MM.1S (cell line): ENCODE measurements at regions not wholly inside any gene's neighbourhood (a gene's known extent, or its start where the extent isn't known, plus 50 kb on each side); places are given as distances from the start of the nearest gene placed in this dataset.

Experiments used
- DNase-seq: peaks from one replicate; pipeline ENCODE4 v3.0.0-alpha.2; 2015
- H2AFZ ChIP-seq: fragments of 300-600 bp; sonication (generic); 2 replicates; pipeline ENCODE4 v1.6.0; 2016; ENCODE audit warnings: antibody characterized with exemption, low read length
- H3F3A ChIP-seq: fragments of 300-600 bp; sonication (generic); 2 replicates; pipeline ENCODE4 v1.6.1; 2016; ENCODE audit warnings: mild to moderate bottlenecking, antibody characterized with exemption, low read length, moderate library complexity, mixed read lengths; ENCODE audit not compliant: insufficient read depth
- H3K27ac ChIP-seq: fragments of 300-600 bp; sonication (generic); 2 replicates; pipeline ENCODE4 v1.5.1; 2016; ENCODE audit warnings: mild to moderate bottlenecking, low read length
- H3K27me3 ChIP-seq: fragments of 300-600 bp; sonication (generic); replicated peaks from 2 replicates; pipeline ENCODE4 v1.6.0; 2016; ENCODE audit warnings: low read length; ENCODE audit not compliant: insufficient read depth
- H3K36me3 ChIP-seq: fragments of 300-600 bp; sonication (generic); replicated peaks from 2 replicates; pipeline ENCODE4 v1.6.1; 2016; ENCODE audit warnings: mild to moderate bottlenecking, low read length, mixed read lengths; ENCODE audit not compliant: insufficient read depth
- H3K4me1 ChIP-seq: fragments of 300-600 bp; sonication (generic); 2 replicates; pipeline ENCODE4 v1.6.1; 2016; ENCODE audit warnings: low read length, mixed read lengths
- H3K4me2 ChIP-seq: fragments of 300-600 bp; sonication (generic); 2 replicates; pipeline ENCODE4 v1.6.0; 2016; ENCODE audit warnings: low read depth, low read length
- H3K4me3 ChIP-seq: fragments of 300-600 bp; sonication (generic); 2 replicates; pipeline ENCODE4 v1.5.1; 2016; ENCODE audit warnings: low read length, mixed read lengths
- H3K79me2 ChIP-seq: fragments of 300-600 bp; sonication (generic); 2 replicates; pipeline ENCODE4 v1.6.1; 2016; ENCODE audit warnings: mixed run types, low read length, mixed read lengths
- H3K9ac ChIP-seq: fragments of 300-600 bp; sonication (generic); 2 replicates; pipeline ENCODE4 v1.6.1; 2016; ENCODE audit warnings: low read length, mixed read lengths
- H3K9me2 ChIP-seq: fragments of 300-600 bp; sonication (generic); replicated peaks from 2 replicates; pipeline ENCODE4 v1.6.1; 2016; ENCODE audit warnings: mild to moderate bottlenecking, low read length, mixed read lengths; ENCODE audit not compliant: insufficient read depth
- H3K9me3 ChIP-seq: fragments of 300-600 bp; sonication (generic); replicated peaks from 2 replicates; pipeline ENCODE4 v1.6.1; 2016; ENCODE audit warnings: mild to moderate bottlenecking, low read length, mixed read lengths; ENCODE audit not compliant: insufficient read depth
- H4K20me1 ChIP-seq: fragments of 300-600 bp; sonication (generic); 2 replicates; pipeline ENCODE4 v1.6.1; 2016; ENCODE audit warnings: mild to moderate bottlenecking, low read length, moderate library complexity, mixed read lengths; ENCODE audit not compliant: insufficient read depth
- EZH2 ChIP-seq: fragments of 300-600 bp; sonication (generic); optimal IDR thresholded peaks from 2 replicates; pipeline ENCODE3; 2017; ENCODE audit warnings: low read depth, mild to moderate bottlenecking, antibody characterized with exemption, low read length, mixed read lengths
- EZH2phosphoT487 ChIP-seq: fragments of 300-600 bp; sonication (generic); IDR thresholded peaks from 2 replicates; pipeline ENCODE4 v1.6.1; 2018; ENCODE audit warnings: antibody characterized with exemption, low read length
- TF ChIP-seq, protein P1 (sequence below): fragments of 300-600 bp; sonication (generic); IDR thresholded peaks from 2 replicates; pipeline ENCODE4 v1.5.1; 2016; ENCODE audit warnings: antibody characterized with exemption, low read length, mixed read lengths

- Histone ChIP-seq H2AFZ (no peak overlapping the region), H3K4me1 (no peaks in the 10 kb centered on the region), H4K20me1 (no peaks in the 10 kb centered on the region), H3K27me3 (no peaks in the 10 kb centered on the region), H3K4me3 (no peak overlapping the region), H3F3A (no peaks in the 10 kb centered on the region), H3K9ac (no peak overlapping the region), H3K36me3 (no peaks in the 10 kb centered on the region), H3K79me2 (no peaks in the 10 kb centered on the region), H3K9me2 (no peaks in the 10 kb centered on the region), H3K4me2 (no peak overlapping the region), H3K9me3 (no peaks in the 10 kb centered on the region), H3K27ac (no peak overlapping the region)
- TF ChIP-seq EZH2phosphoT487 (no peak), EZH2 (no peak)
- TF ChIP-seq, protein P1, sequence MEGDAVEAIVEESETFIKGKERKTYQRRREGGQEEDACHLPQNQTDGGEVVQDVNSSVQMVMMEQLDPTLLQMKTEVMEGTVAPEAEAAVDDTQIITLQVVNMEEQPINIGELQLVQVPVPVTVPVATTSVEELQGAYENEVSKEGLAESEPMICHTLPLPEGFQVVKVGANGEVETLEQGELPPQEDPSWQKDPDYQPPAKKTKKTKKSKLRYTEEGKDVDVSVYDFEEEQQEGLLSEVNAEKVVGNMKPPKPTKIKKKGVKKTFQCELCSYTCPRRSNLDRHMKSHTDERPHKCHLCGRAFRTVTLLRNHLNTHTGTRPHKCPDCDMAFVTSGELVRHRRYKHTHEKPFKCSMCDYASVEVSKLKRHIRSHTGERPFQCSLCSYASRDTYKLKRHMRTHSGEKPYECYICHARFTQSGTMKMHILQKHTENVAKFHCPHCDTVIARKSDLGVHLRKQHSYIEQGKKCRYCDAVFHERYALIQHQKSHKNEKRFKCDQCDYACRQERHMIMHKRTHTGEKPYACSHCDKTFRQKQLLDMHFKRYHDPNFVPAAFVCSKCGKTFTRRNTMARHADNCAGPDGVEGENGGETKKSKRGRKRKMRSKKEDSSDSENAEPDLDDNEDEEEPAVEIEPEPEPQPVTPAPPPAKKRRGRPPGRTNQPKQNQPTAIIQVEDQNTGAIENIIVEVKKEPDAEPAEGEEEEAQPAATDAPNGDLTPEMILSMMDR, result no peak
- no peak for DNase-seq
Observed at GRCh38 chr13:26813321-26813979, 52.9 kb upstream of the GPR12 start.

DNA sequence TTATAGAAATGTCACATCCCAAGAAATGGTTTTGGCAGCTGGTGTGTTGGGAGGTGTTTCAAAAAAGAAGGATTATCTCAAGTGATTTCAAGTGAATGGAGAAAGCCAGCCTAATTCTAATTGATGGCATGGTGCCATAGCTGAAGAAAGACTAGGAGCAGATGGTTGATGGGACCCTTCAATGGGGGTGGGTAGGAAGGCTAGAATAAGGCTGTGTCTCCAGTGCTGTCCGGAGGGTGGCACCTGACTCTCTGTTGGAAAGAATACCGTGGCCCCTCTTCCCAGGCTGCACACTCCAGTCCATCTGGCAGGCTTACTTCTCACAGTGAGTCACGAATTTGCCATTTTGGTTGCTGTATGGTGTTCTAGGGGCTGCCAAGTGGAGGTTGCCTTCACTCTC lies 51.0 kb upstream of the GPR12 start:
- Histone ChIP-seq H3K4me1 (no peaks in the 10 kb centered on the region), H3K36me3 (no peaks in the 10 kb centered on the region), H3K27me3 (no peaks in the 10 kb centered on the region), H3K9ac (no peak overlapping the region), H2AFZ (no peak overlapping the region), H3K4me2 (no peak overlapping the region), H3K4me3 (no peak overlapping the region), H4K20me1 (no peaks in the 10 kb centered on the region), H3K27ac (no peak overlapping the region), H3K9me2 (no peaks in the 10 kb centered on the region), H3F3A (no peaks in the 10 kb centered on the region), H3K9me3 (no peaks in the 10 kb centered on the region), H3K79me2 (no peaks in the 10 kb centered on the region)
- TF ChIP-seq EZH2phosphoT487, result no peak
- no peak for TF ChIP-seq EZH2
- TF ChIP-seq, protein P1, result no peak
- DNase-seq, result no peak
